ENCODE measurements at regions not wholly inside any gene's neighbourhood (a gene's known extent, or its start where the extent isn't known, plus 50 kb on each side); places are given as distances from the start of the nearest gene placed in this dataset.

- no peak for TF ChIP-seq POLR2A (IDR thresholded peaks at IDR 0.05; ENCODE audit: low read depth, low read length)
- TF ChIP-seq RFX5 (IDR thresholded peaks at IDR 0.05; ENCODE audit: low read depth, low read length) = no peak
- no peak for TF ChIP-seq ETV6 (conservative IDR thresholded peaks at IDR 0.05 in 1 of 2, IDR thresholded peaks at IDR 0.05 in 1 of 2; ENCODE audit: borderline replicate concordance in 1 of 2, low read depth in 1 of 2)
Observed at GRCh38 chr7:45387837-45388236, 186.3 kb upstream of the ADCY1 start.

All from GM12878 (cell line).